ENCODE measurements at regions not wholly inside any gene's neighbourhood (a gene's known extent, or its start where the extent isn't known, plus 50 kb on each side); places are given as distances from the start of the nearest gene placed in this dataset.

DNA sequence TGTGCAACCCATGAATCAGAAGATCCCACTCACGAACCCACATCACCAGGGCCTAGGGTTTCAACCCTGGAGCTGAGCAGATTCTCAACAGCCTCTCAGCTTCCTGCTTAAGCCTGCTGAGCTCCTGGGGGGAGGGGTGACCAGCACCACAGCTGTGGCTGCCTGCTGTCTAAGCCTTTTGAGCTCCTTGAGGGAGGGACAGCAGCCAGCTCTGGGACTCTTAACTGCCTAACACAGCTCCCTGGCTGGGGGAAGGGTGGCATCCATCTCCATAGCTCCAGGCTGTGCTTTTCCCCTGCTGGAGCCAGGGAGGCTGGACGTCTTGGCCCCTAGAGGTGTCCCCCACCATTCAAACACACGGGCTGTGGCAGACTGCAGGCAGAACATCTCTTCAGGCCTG lies 250.3 kb downstream of the DMAC1 start:
- TF ChIP-seq, protein P1, sequence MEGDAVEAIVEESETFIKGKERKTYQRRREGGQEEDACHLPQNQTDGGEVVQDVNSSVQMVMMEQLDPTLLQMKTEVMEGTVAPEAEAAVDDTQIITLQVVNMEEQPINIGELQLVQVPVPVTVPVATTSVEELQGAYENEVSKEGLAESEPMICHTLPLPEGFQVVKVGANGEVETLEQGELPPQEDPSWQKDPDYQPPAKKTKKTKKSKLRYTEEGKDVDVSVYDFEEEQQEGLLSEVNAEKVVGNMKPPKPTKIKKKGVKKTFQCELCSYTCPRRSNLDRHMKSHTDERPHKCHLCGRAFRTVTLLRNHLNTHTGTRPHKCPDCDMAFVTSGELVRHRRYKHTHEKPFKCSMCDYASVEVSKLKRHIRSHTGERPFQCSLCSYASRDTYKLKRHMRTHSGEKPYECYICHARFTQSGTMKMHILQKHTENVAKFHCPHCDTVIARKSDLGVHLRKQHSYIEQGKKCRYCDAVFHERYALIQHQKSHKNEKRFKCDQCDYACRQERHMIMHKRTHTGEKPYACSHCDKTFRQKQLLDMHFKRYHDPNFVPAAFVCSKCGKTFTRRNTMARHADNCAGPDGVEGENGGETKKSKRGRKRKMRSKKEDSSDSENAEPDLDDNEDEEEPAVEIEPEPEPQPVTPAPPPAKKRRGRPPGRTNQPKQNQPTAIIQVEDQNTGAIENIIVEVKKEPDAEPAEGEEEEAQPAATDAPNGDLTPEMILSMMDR (conservative IDR thresholded peaks at IDR 0.05 in 1 of 2, IDR thresholded peaks at IDR 0.05 in 1 of 2; ENCODE audit: low read depth in 1 of 2, low read length in 2 of 2): no peak
- TF ChIP-seq EZH2 (IDR thresholded peaks at IDR 0.05; ENCODE audit: low read length, missing control alignments): no peak

Data from fibroblast of lung (primary cell).